Epithelial cell of esophagus (primary cell): ENCODE measurements at regions not wholly inside any gene's neighbourhood (a gene's known extent, or its start where the extent isn't known, plus 50 kb on each side); places are given as distances from the start of the nearest gene placed in this dataset.
A peak's percentile ranks its signal among the peaks of the same experiment; 100 is the strongest.

ENCODE experiments used
- DNase-seq: peaks from one replicate; pipeline ENCODE4 v3.0.0; 2010; ENCODE audit warnings: low read depth
- H3K4me3 ChIP-seq: 2 replicates; pipeline ENCODE4 v1.5.1; 2011; ENCODE audit warnings: mild to moderate bottlenecking, low read length, control low read depth
- TF ChIP-seq, protein P1 (sequence below): IDR thresholded peaks from 2 replicates; pipeline ENCODE4 v1.5.1; 2011; ENCODE audit warnings: low read depth, mild to moderate bottlenecking, low read length, control low read depth, inconsistent platforms; ENCODE audit not compliant: insufficient read depth; ENCODE audit errors: missing control alignments

DNA sequence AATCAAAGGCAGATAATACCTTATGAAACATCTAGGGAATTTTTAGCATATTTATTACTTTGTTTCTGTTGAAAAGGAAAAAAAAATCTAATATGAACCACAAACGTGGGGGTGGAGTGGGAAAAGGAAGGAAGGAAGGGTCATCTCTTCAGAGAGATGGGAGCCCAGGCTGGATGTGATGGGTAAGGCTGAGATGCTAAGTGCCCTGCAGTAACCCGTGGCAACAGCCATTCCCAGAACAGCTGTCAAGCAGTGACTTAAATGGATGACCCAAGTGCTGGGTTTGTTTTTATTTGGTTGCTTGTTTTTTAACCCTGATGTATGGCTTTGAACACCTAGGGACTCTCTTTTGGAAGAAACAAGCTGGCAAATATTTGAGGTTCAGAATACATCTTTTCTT, 50.7 kb upstream of the KLF7 start:
- no peak for DNase-seq
- TF ChIP-seq, protein P1, sequence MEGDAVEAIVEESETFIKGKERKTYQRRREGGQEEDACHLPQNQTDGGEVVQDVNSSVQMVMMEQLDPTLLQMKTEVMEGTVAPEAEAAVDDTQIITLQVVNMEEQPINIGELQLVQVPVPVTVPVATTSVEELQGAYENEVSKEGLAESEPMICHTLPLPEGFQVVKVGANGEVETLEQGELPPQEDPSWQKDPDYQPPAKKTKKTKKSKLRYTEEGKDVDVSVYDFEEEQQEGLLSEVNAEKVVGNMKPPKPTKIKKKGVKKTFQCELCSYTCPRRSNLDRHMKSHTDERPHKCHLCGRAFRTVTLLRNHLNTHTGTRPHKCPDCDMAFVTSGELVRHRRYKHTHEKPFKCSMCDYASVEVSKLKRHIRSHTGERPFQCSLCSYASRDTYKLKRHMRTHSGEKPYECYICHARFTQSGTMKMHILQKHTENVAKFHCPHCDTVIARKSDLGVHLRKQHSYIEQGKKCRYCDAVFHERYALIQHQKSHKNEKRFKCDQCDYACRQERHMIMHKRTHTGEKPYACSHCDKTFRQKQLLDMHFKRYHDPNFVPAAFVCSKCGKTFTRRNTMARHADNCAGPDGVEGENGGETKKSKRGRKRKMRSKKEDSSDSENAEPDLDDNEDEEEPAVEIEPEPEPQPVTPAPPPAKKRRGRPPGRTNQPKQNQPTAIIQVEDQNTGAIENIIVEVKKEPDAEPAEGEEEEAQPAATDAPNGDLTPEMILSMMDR, result no peak
- no peak overlapping the region for H3K4me3 ChIP-seq

DNA sequence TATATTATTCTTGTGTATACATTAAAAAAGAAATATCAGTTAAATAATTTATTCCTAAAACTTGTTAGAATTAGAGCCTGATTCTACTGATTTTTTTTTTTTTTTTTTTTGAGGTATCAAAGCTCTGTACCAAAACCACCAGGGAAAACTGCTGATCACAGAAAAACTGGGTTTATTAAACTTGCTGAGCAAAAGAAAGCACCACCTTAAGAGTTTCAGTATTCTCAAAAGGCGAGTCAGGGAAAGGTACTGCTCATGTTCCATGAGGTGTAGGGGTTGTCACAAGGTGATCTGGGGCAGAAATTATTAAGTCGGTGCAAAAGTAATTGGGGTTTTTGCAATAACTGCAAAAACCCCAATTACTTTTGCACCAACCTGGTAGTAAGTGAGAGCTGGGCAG, 51.7 kb upstream of the KLF7 start:
- no peak for DNase-seq
- no peak overlapping the region for H3K4me3 ChIP-seq
- TF ChIP-seq, protein P1, result no peak

DNA sequence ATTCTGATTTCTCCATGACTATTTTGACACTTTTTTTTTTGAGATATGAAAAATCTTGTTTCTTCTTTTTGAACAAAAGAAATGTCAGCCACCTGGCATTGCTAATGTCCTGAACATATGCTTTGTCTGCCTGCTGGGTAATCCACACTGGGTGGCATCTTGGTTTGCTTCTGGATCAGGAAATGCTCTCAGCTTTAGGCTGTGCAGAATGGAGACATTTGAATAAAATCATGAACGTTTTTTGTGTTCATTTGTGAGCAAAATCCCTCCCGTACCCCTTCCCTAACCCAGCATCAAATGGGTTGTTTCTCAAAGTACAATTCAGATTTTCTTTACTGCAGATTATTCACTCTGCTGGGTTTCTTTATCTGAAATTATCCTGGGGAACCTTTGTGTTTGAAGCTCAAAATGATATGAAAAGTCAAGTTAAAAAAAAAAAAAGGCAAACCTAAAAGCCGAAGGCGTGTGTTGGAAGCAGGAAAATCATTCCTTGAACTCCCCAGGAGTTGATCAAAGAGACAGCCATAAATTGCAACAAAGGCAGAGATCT, 53.4 kb upstream of the KLF7 start:
- DNase-seq, result no peak
- H3K4me3 ChIP-seq, result no peak overlapping the region
- TF ChIP-seq, protein P1, result no peak

DNA sequence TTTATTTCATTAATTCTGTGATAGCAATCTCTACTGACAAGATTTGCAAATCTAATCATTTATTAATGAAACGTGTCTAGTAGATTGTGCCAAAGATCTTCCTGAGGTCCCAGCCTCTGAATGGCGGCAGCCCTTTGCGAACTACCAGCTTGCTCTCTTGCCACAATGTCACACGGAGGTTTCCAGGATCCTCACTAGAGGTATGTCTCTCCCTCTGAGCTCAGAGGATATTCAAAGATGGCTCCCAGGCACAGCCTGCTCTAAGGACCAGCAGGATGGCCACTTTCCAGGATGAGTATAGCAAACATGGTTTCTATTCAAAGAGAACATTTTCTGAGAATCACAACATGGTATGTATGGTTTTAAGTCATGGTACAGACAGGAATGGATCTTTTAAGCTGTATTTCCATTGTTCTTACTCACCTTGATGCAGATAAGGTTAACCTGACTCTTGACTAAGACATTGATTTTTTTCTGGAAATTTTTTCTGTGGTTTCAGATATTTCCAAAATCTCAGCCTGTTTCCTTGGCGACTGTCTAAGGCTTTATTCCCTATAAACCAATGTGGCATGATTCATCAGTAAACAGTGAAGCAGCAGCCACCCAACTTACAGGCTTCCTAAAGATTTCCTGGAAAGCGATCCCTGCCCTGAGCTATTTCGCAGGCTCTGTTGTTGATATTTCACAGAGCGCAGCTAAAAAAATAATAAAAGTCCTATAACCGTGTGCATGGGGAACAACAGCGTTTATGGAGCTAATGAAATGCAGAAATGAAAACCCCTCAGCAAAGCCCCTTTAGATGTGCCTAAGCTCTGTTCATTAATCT, 54.1 kb upstream of the KLF7 start:
- peak; percentile 74 for DNase-seq
- H3K4me3 ChIP-seq, result no peak overlapping the region
- TF ChIP-seq, protein P1, result no peak

DNA sequence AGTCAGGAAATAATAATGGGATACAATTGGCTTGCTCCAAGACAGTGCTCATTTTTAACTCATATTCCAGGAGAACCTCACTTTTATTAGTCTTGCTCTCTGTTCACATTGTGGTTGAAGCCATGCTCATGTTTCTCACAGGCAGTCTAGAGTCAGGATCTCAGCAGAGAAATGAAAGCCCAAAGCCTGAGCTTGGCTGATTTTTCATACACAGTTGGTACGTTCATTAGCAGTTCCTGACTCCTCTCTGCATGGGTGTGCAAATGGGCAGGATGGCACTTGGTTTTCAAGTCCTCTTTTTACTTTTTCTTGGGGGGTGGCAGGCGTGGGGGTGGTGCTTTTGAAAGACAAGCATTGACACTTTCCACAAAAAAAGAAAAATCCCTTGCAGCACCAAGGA, 56.0 kb upstream of the KLF7 start:
- DNase-seq, result no peak
- TF ChIP-seq, protein P1, result no peak

DNA sequence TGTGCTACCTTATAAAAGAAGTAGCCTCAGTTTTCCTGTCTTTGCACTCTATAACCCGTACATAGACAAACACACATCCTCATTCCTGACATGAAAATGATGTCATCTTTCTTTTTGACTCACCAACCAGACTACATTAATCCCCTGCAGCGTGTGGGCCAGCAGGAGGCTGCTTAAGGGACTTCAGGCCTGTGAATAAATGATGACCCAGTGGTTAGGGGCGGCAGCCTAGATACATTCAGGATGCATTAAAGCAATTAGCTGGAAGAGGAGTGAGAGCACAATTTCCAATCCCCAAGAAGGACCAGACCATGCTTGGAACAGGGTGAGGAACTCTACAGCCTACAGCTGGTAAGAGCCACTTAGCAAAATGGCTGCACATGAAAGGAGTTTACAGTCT, 57.3 kb upstream of the KLF7 start:
- TF ChIP-seq, protein P1, result peak; percentile 30
- no peak overlapping the region for H3K4me3 ChIP-seq
- peak; percentile 89 for DNase-seq

More for the DNA sequence above, 56.0 kb upstream of the KLF7 start:
- H3K4me3 ChIP-seq, result no peak overlapping the region
